B cell (primary cell): ENCODE measurements at regions not wholly inside any gene's neighbourhood (a gene's known extent, or its start where the extent isn't known, plus 50 kb on each side); places are given as distances from the start of the nearest gene placed in this dataset.

Source experiments
- ATAC-seq: fragments of 200-7000 bp; cut with Tn5 transposase; one replicate; pipeline ENCODE4 v1.10.0; 2021; ENCODE audit warnings: low read depth, mild to moderate bottlenecking, moderate number of reproducible peaks, moderate library complexity
- CTCF ChIA-PET: fragments of 350-600 bp; sonication (Branson Sonifier 250); formaldehyde crosslinking; loops from one replicate; lab custom pipeline; 2021; ENCODE audit warnings: antibody characterized with exemption, inconsistent platforms; lab: Charles Lee
- POLR2A ChIA-PET: fragments of 350-600 bp; sonication (Branson Sonifier 250); formaldehyde crosslinking; loops from one replicate; lab custom pipeline; 2021; ENCODE audit warnings: antibody characterized with exemption; lab: Charles Lee
- DNase-seq: peaks from one replicate; pipeline ENCODE4 v3.0.0; 2013
- H2AFZ ChIP-seq: 2 replicates; pipeline ENCODE4 v1.6.1; 2012; ENCODE audit warnings: mild to moderate bottlenecking, low read depth, low read length; ENCODE audit not compliant: insufficient read depth, poor library complexity, severe bottlenecking
- H3K27ac ChIP-seq, 2 donors: 1 replicate in 1 of 2; 2 replicates in 1 of 2; pipeline ENCODE4 v1.5.1; 2012 to 2013; ENCODE audit warnings: low read length in 2 of 2, mild to moderate bottlenecking in 2 of 2, moderate library complexity in 1 of 2
- H3K27me3 ChIP-seq, 4 experiments: fragments of 200-600 bp in 1 of 4; sonication (generic) in 1 of 4; replicated peaks in 1 of 4; 1 replicate in 2 of 4; 2 replicates in 2 of 4; pipeline versions ENCODE4 v1.6.1 to v1.7.0; 2013 to 2016; ENCODE audit warnings: low read length in 3 of 4, mild to moderate bottlenecking in 2 of 4, mixed read lengths in 1 of 4, moderate library complexity in 1 of 4; ENCODE audit not compliant: insufficient read depth in 4 of 4, control insufficient read depth in 3 of 4; ENCODE audit errors: control extremely low read depth in 1 of 4
- H3K36me3 ChIP-seq, 2 experiments: replicated peaks in 1 of 2; 1 replicate in 1 of 2; 2 replicates in 1 of 2; pipeline versions ENCODE4 v1.6.1 to v1.7.1; 2013; ENCODE audit warnings: low read length in 1 of 2; ENCODE audit not compliant: insufficient read depth in 2 of 2, control insufficient read depth in 1 of 2; ENCODE audit errors: control extremely low read depth in 1 of 2, extremely low read depth in 1 of 2
- H3K4me1 ChIP-seq, 2 donors: fragments of 200-600 bp in 1 of 2; sonication (generic) in 1 of 2; 1 replicate in 1 of 2; 2 replicates in 1 of 2; pipeline versions ENCODE4 v1.5.1 to v1.6.1; 2013 to 2017; ENCODE audit warnings: low read length in 2 of 2; ENCODE audit not compliant: control insufficient read depth in 2 of 2, insufficient read depth in 2 of 2
- H3K4me2 ChIP-seq: replicated peaks from 2 replicates; pipeline ENCODE3; 2012; ENCODE audit warnings: mild to moderate bottlenecking, low read depth, low read length; ENCODE audit not compliant: poor library complexity, severe bottlenecking
- H3K4me3 ChIP-seq, 5 experiments: fragments of 200-600 bp in 1 of 5; sonication (generic) in 1 of 5; 1 replicate in 3 of 5; 2 replicates in 2 of 5; pipeline versions ENCODE4 v1.5.1 to v1.7.0; 2011 to 2016; ENCODE audit warnings: low read length in 4 of 5, mild to moderate bottlenecking in 4 of 5, low read depth in 2 of 5, control low read depth in 1 of 5, moderate library complexity in 1 of 5; ENCODE audit not compliant: insufficient read depth in 1 of 5; ENCODE audit errors: control extremely low read depth in 1 of 5, extremely low read depth in 1 of 5
- H3K79me2 ChIP-seq: fragments of 200-600 bp; sonication (generic); one replicate; pipeline ENCODE4 v1.6.0; 2016; ENCODE audit warnings: low read length; ENCODE audit not compliant: control insufficient read depth, insufficient read depth
- H3K9ac ChIP-seq: fragments of 200-600 bp; sonication (generic); 2 replicates; pipeline ENCODE4 v1.6.1; 2017; ENCODE audit warnings: mild to moderate bottlenecking, low read length, moderate library complexity
- H3K9me3 ChIP-seq, 3 donors: one replicate each; pipeline versions ENCODE4 v1.6.1 to v1.7.1; 2013; ENCODE audit warnings: low read length in 2 of 3; ENCODE audit not compliant: control insufficient read depth in 2 of 3, insufficient read depth in 1 of 3; ENCODE audit errors: control extremely low read depth in 1 of 3
- H4K20me1 ChIP-seq: 2 replicates; pipeline ENCODE4 v1.6.0; 2012; ENCODE audit warnings: mild to moderate bottlenecking, low read length; ENCODE audit not compliant: insufficient read depth, control insufficient read depth, poor library complexity, severe bottlenecking
- H3K27ac Mint-ChIP-seq: one replicate; pipeline ENCODE4 v1.8.0; 2021; ENCODE audit warnings: mixed read lengths
- H3K27me3 Mint-ChIP-seq: one replicate; pipeline ENCODE4 v1.8.0; 2021; ENCODE audit warnings: mixed read lengths
- H3K4me1 Mint-ChIP-seq: one replicate; pipeline ENCODE4 v1.8.0; 2021; ENCODE audit warnings: mixed read lengths
- H3K4me3 Mint-ChIP-seq: one replicate; pipeline ENCODE4 v1.8.0; 2021; ENCODE audit warnings: mixed read lengths
- H3K9me3 Mint-ChIP-seq: one replicate; pipeline ENCODE4 v1.8.0; 2022; ENCODE audit warnings: mixed read lengths; ENCODE audit not compliant: insufficient read depth
- EZH2 ChIP-seq: IDR thresholded peaks from 2 replicates; pipeline ENCODE4 v1.6.1; 2012; ENCODE audit warnings: borderline replicate concordance, low read depth, mild to moderate bottlenecking, moderate library complexity, low read length; ENCODE audit not compliant: insufficient read depth, poor library complexity, severe bottlenecking
- WGBS: methylation state at CpG from one replicate; pipeline ENCODE4 v1.1.5; 2013; ENCODE audit warnings: missing lambda C conversion rate; ENCODE audit not compliant: insufficient coverage; 5-methylcytosine and 5-hydroxymethylcytosine counted together
- intact Hi-C: fragments of 100-400 bp; cut with micrococcal nuclease; formaldehyde crosslinking; loops from one replicate; pipeline ENCODE4 v1.10.0; 2022
- TF ChIP-seq, protein P1 (sequence below): fragments of 200-600 bp; IDR thresholded peaks from one replicate; pipeline ENCODE4 v1.8.0; 2022; ENCODE audit warnings: antibody characterized with exemption, mild to moderate bottlenecking

DNA sequence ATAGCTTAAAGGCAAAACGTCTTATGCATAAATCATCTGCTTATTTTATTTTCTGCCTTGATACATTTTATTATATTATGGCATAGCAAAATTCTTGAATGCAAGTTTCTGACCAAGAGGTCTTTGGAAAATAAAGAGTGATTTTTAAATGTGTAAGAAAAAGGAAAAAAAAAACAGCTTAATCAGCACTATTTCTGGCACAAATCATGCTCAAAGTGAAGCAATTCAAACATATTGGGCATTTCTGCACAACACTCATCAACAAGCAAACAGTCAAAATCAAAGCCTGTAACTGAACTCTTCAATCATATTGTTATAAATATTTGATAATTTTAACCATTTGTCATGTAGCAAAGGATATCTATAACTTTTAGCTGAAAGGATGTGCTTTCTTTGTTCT is 250.9 kb downstream of the PTPRC start:
- Mint-ChIP-seq H3K4me1 (peaks cover 2% of the 10 kb centered on the region), H3K27me3 (no peaks in the 10 kb centered on the region), H3K27ac (no peak overlapping the region), H3K4me3 (no peak overlapping the region), H3K9me3 (no peaks in the 10 kb centered on the region)
- Histone ChIP-seq H3K4me2 (no peak overlapping the region), H3K4me1 (no peaks in the 10 kb centered on the region), H3K9ac (no peak overlapping the region), H3K27me3 (no peaks in the 10 kb centered on the region), H3K4me3 (no peak overlapping the region), H2AFZ (no peak overlapping the region), H3K79me2 (peaks cover 1% of the 10 kb centered on the region), H3K9me3 (no peaks in the 10 kb centered on the region), H4K20me1 (no peaks in the 10 kb centered on the region), H3K36me3 (no peaks in the 10 kb centered on the region), H3K27ac (no peak overlapping the region)
- intact Hi-C loops = no loop called here
- CTCF ChIA-PET = no interaction called here
- TF ChIP-seq EZH2 = no peak
- TF ChIP-seq, protein P1, sequence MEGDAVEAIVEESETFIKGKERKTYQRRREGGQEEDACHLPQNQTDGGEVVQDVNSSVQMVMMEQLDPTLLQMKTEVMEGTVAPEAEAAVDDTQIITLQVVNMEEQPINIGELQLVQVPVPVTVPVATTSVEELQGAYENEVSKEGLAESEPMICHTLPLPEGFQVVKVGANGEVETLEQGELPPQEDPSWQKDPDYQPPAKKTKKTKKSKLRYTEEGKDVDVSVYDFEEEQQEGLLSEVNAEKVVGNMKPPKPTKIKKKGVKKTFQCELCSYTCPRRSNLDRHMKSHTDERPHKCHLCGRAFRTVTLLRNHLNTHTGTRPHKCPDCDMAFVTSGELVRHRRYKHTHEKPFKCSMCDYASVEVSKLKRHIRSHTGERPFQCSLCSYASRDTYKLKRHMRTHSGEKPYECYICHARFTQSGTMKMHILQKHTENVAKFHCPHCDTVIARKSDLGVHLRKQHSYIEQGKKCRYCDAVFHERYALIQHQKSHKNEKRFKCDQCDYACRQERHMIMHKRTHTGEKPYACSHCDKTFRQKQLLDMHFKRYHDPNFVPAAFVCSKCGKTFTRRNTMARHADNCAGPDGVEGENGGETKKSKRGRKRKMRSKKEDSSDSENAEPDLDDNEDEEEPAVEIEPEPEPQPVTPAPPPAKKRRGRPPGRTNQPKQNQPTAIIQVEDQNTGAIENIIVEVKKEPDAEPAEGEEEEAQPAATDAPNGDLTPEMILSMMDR = no peak
- ATAC-seq = no peak
- no peak for DNase-seq
- no CpG with 5 or more reads among the region's 1 CpG for WGBS
- POLR2A ChIA-PET = no interaction called here

DNA sequence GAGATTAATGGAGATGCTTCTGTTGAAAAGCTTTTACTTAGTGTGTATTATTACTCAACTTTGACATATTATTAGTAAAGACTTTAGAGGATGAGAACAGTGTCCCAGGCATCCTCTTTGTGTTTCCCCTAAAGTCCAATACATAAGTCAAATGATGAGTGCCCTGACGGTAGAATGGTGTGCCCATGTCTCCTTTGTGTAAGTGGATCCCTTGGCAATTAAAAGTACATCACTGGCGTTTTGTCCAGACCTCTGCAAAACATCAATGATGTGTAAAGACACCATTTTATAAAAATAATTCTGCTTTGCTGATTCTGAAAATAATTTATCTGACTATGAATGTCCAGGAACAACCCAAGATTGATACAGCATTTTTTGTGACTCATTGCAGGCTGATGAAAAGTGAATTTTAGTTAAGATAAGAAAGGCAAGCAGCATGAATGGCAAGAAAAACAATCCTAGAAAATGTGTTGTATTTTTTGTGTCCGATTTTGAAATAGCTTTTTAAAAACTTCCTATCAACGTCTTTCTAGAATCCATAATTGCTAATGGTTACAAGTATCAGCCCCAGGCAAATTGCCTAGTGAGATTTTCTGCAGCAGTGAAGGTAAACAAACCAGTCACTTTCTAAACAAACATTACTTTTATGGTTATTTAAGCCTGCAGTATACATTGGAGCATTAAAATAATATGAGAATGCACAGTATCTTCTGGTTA is 251.5 kb downstream of the PTPRC start:
- Mint-ChIP-seq H3K9me3 (no peaks in the 10 kb centered on the region), H3K4me1 (peaks cover 2% of the 10 kb centered on the region), H3K4me3 (no peak overlapping the region), H3K27ac (no peak overlapping the region), H3K27me3 (no peaks in the 10 kb centered on the region)
- POLR2A ChIA-PET = no interaction called here
- Histone ChIP-seq H3K27ac (no peak overlapping the region), H3K9ac (no peak overlapping the region), H3K79me2 (no peaks in the 10 kb centered on the region), H3K4me1 (no peaks in the 10 kb centered on the region), H4K20me1 (no peaks in the 10 kb centered on the region), H2AFZ (no peak overlapping the region), H3K9me3 (no peaks in the 10 kb centered on the region), H3K27me3 (no peaks in the 10 kb centered on the region), H3K36me3 (no peaks in the 10 kb centered on the region), H3K4me3 (no peak overlapping the region), H3K4me2 (no peak overlapping the region)
- WGBS = no CpG with 5 or more reads among the region's 4 CpGs
- no peak for DNase-seq
- TF ChIP-seq, protein P1 = no peak
- no peak for TF ChIP-seq EZH2
- ATAC-seq = no peak
- intact Hi-C loops = no loop called here
- CTCF ChIA-PET = no interaction called here
